Activated T-cell treated with anti-CD3 and anti-CD28 coated beads, Interleukin-2, amount 50 U/mL, for 4 hours (primary cell): ENCODE measurements at regions not wholly inside any gene's neighbourhood (a gene's known extent, or its start where the extent isn't known, plus 50 kb on each side); places are given as distances from the start of the nearest gene placed in this dataset.
A peak's percentile ranks its signal among the peaks of the same experiment; 100 is the strongest.

Experiments used
- ATAC-seq, 2 donors: fragments of 200-7000 bp; cut with Tn5 transposase; one replicate each; pipeline ENCODE4 v1.10.0; 2021
- DNase-seq: peaks from one replicate; pipeline ENCODE4 v3.0.0-alpha.2; 2020
- H3K27me3 Mint-ChIP-seq: one replicate; pipeline ENCODE4 v1.8.0; 2021; ENCODE audit warnings: low read depth, mixed read lengths
- H3K36me3 Mint-ChIP-seq: one replicate; pipeline ENCODE4 v1.8.0; 2022; ENCODE audit warnings: mixed read lengths; ENCODE audit not compliant: insufficient read depth
- H3K4me1 Mint-ChIP-seq: one replicate; pipeline ENCODE4 v1.8.0; 2021; ENCODE audit warnings: low read depth, mixed read lengths
- H3K4me3 Mint-ChIP-seq: one replicate; pipeline ENCODE4 v1.8.0; 2021; ENCODE audit warnings: mild to moderate bottlenecking, moderate library complexity, mixed read lengths
- H3K9me3 Mint-ChIP-seq: one replicate; pipeline ENCODE4 v1.8.0; 2021; ENCODE audit warnings: mixed read lengths

DNA sequence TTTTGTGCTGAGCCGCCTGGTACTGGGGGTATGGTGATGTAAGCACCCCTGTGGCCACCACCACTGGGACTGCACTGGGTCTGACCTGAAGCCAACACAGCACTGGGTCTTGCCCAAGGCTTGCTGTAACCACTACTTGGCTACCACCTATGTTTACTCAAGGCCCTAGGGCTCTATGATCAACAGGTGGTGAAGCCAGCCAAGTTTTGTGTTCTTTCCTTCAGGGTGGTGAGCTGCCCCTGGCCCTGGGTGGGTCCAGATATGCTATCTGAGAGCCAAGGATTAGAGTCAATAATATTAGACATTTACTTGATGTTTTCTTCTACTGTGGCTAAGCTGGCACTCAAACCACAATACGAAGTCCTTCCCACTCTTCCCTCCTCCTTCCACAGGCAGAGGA lies 55.1 kb upstream of the PAGE4 start:
- H3K36me3 Mint-ChIP-seq, result no peaks in the 10 kb centered on the region
- peaks cover 19% of the 10 kb centered on the region for H3K27me3 Mint-ChIP-seq
- no peaks in the 10 kb centered on the region for H3K9me3 Mint-ChIP-seq
- DNase-seq, result no peak
- no peak for ATAC-seq
- H3K4me1 Mint-ChIP-seq, result no peaks in the 10 kb centered on the region
- H3K4me3 Mint-ChIP-seq, result no peak overlapping the region

DNA sequence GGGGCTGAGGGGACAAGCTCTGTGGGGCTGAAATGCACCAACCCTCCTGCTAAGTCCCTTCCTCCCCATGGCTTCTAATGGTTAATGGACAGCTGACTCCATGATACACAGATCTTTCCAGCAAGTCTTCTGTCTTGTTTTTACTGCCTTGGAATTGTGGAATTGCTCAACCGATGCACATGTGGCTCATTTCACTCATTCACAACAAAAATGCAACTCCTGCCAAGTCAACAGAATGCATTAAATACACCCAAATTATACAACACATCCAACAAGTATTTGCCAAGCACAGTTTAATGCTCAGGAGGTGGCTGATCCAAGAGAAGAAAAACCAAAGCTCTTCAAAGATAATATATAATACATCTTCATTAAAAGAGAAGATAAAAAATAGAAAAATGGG lies 61.9 kb upstream of the PAGE4 start:
- ATAC-seq, result no peak
- H3K4me3 Mint-ChIP-seq, result no peak overlapping the region
- no peaks in the 10 kb centered on the region for H3K9me3 Mint-ChIP-seq
- no peak for DNase-seq
- H3K27me3 Mint-ChIP-seq, result peaks cover 5% of the 10 kb centered on the region
- no peaks in the 10 kb centered on the region for H3K4me1 Mint-ChIP-seq
- no peaks in the 10 kb centered on the region for H3K36me3 Mint-ChIP-seq

DNA sequence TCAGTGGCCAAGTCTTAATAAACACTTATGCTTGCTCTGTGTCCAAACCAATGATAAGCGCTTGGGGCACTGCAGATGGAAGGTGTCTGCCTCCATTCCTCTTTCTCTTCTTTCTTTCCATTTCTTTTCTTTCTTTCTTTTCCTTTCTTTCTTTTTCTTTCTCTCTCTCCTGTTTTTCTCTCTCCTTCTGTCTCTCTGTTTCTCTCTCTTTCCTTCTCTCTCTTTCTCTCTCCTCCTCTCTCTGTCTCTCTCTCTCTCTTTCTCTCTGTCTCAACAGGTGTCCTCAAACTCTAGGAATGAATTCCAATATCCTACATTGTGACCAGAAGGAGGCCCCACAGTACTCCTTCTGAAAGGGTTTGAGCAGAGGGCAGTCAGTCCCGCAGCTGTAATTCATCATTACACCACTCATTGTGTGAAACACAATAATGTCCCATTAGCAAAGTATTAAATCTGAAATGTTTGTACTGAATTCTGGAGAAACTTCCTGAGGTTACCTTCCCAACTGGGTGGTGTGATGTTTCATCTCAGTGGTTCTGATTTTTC lies 66.5 kb upstream of the PAGE1 start:
- DNase-seq, result no peak
- H3K9me3 Mint-ChIP-seq, result no peaks in the 10 kb centered on the region
- H3K36me3 Mint-ChIP-seq, result no peaks in the 10 kb centered on the region
- H3K4me3 Mint-ChIP-seq, result no peak overlapping the region
- H3K4me1 Mint-ChIP-seq, result no peaks in the 10 kb centered on the region
- no peak for ATAC-seq
- H3K27me3 Mint-ChIP-seq, result peaks cover 6% of the 10 kb centered on the region

DNA sequence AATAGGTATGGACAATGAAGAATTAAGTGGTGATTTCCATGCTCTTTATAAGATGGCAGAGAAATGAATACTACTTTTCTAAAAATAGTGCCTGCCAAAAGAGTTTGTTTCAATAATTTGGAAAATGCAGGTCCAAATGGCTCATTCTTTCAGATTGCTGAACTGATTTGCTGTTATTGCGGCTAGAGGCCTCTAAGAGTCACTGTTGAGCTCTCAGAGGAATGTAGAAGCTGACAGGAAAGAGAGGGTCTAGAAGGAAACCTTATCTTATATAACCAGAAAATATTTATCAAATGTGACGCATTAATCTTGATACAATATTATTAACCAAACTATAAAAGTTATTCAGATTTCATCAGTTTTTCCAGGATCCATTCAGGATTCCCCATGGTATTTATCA lies 65.7 kb upstream of the PAGE1 start:
- H3K27me3 Mint-ChIP-seq, result peaks cover 6% of the 10 kb centered on the region
- ATAC-seq (no peak), DNase-seq (no peak)
- H3K4me3 Mint-ChIP-seq, result no peak overlapping the region
- no peaks in the 10 kb centered on the region for H3K9me3 Mint-ChIP-seq
- H3K36me3 Mint-ChIP-seq, result no peaks in the 10 kb centered on the region
- no peaks in the 10 kb centered on the region for H3K4me1 Mint-ChIP-seq

DNA sequence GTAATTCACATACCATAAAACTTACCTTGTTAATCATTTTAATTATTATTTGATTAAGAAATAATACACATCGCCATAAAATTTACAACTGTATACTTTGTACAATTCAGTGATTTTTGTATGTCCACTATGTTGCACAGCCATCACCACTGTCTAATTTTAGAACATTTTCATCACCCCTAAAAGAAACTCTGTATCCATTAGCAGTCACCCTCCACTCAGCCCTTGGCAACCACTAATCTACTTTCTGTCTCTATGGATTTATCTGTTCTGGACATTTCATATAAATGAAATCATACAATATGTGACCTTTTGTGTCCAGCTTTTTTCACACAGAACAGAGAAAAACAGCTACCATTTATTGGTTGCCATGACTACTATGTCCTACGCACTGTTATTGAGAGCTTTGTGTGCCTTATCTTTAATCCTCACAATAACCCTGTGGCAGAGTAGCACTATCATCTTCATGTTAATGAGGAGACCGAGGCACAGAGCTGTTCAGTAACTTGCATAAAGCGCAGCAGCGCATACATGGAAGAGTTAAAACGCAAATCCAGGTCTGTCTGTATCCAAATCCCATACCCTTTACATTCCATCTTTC lies 64.6 kb upstream of the PAGE1 start:
- no peak overlapping the region for H3K4me3 Mint-ChIP-seq
- H3K9me3 Mint-ChIP-seq, result no peaks in the 10 kb centered on the region
- H3K27me3 Mint-ChIP-seq, result peaks cover 6% of the 10 kb centered on the region
- no peaks in the 10 kb centered on the region for H3K4me1 Mint-ChIP-seq
- no peaks in the 10 kb centered on the region for H3K36me3 Mint-ChIP-seq
- DNase-seq (no peak), ATAC-seq (no peak)

DNA sequence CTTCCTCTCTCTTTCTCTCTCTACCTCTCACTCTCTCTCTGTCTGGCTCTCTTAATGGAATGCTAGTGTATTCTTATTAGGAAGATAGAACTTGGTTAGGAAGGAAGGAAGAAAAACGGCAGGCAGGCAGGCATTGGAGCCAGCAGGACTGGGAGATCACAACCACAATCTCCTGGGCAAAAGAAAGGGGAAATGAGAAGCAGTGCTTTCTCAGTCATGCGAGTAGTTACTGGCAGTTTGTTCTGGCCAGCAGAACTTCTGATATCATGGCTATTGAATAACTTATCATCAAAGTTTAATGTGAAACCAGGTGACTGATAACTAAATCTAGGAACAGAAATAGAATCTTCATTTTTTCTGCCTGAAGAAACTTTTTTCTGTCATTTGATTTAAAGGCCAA lies 60.9 kb upstream of the PAGE1 start:
- no peak for ATAC-seq
- H3K4me3 Mint-ChIP-seq, result no peak overlapping the region
- peaks cover 3% of the 10 kb centered on the region for H3K27me3 Mint-ChIP-seq
- DNase-seq, result no peak
- no peaks in the 10 kb centered on the region for H3K4me1 Mint-ChIP-seq
- no peaks in the 10 kb centered on the region for H3K36me3 Mint-ChIP-seq
- no peaks in the 10 kb centered on the region for H3K9me3 Mint-ChIP-seq

DNA sequence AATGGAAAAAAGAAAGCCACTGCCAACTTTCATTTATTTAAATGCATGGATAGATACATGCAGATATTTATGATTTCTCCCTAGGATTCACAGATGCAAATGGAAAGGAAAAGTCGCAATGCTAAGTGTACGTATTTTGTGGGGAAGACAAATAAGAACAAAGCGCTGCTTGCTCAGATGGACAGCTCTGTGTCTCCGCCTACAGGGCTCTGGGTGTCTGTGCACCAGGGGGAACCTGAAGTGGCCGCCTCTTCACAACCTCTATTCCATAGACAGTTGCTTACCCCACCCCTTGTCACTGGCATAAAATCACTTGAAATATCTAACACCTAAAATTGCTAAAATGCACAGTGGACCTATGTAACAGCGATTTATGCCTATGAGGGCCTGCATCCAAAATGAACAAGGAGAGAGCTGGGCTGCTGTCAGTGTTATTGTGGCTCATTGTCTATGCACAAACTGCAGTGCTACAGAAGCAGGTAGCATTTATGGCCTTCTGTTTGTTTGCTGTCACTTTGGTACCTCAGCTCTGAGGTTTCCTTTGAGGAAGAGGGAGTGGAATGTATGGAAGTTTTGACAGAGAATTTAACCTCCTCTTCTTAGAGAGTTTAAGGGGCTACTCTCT lies 58.6 kb upstream of the PAGE1 start:
- no peak overlapping the region for H3K4me3 Mint-ChIP-seq
- no peaks in the 10 kb centered on the region for H3K9me3 Mint-ChIP-seq
- H3K27me3 Mint-ChIP-seq, result peaks cover 3% of the 10 kb centered on the region
- no peaks in the 10 kb centered on the region for H3K36me3 Mint-ChIP-seq
- H3K4me1 Mint-ChIP-seq, result no peaks in the 10 kb centered on the region
- ATAC-seq (peak; percentile 56 to 75), DNase-seq (peak; percentile 30)

DNA sequence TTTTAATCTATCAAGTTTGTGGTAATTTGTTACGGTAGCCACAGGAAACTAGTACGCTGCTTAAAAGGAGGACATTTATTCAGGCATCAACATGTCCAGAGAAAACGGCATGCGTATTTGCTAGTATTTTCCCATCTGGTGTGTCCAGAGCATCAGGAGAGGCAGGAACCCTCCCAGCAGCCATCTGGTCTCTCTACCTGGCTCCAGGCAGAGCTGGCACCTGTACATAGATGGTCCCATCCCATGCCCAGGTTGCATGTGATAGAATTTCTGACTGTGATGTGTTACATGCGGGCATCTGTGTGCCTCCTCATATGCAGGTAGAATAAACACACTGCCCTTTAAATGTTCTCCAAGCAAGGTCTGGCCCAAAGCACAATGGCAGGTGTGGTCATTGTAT lies 57.9 kb upstream of the PAGE1 start:
- H3K9me3 Mint-ChIP-seq, result no peaks in the 10 kb centered on the region
- H3K27me3 Mint-ChIP-seq, result no peaks in the 10 kb centered on the region
- no peak overlapping the region for H3K4me3 Mint-ChIP-seq
- DNase-seq, result no peak
- H3K4me1 Mint-ChIP-seq, result no peaks in the 10 kb centered on the region
- no peak for ATAC-seq
- no peaks in the 10 kb centered on the region for H3K36me3 Mint-ChIP-seq

DNA sequence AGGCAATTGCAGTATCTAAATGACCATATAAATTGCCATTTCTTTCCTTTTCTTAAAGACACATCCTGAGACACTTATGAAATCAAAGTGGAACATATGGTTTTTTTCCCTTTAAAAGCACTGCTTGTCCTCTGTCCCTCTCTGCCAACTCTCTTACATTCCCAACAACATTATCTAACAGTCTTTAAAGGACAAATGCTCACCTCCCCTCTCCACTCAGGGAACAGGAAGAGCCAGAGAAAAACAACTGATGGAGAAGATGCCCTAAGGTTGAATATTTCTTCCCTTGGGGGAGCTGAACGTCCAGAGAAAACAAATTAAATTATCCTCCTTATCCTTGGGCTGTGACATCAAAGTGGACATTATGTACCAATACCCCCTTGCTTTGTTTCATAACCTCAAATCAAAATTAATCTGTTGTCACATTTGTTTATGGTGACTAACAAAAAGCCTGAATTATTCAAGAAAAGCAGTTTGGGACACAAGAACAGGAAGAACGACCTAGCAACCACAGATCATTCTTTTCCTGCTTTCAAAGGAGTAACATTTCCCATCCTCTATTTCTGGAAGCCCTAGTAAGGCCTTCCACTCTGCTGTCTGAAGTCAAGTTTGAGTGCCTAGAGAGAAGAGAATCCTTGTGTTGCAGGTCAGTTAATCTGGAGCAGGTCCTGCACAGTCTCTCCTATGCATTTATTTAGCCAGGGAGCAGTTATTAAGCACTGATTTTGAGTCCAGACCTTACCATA lies 52.6 kb upstream of the PAGE1 start:
- Mint-ChIP-seq H3K9me3 (no peaks in the 10 kb centered on the region), H3K4me1 (no peaks in the 10 kb centered on the region), H3K27me3 (peaks cover 3% of the 10 kb centered on the region), H3K4me3 (no peak overlapping the region), H3K36me3 (no peaks in the 10 kb centered on the region)
- no peak for DNase-seq
- no peak for ATAC-seq

DNA sequence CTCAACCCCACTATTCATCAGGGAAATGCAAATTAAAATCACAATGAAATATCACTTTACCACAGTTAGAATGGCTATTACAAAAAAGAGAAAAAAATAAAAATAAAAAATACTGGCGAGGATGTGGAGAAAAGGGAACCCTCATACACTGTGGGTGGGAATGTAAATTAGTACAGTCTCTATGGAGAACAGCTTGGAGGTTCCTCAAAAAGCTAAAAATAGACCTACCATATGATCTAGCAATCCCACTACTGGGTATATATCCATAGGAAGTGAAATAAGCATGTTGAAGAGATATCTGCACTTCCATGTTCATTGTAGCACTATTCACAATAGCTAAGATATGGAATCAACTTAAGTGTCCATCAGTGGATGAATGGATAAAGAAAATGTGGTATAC lies 50.5 kb upstream of the PAGE1 start:
- no peak for ATAC-seq
- Mint-ChIP-seq H3K4me1 (no peaks in the 10 kb centered on the region), H3K36me3 (no peaks in the 10 kb centered on the region), H3K27me3 (peaks cover 10% of the 10 kb centered on the region), H3K4me3 (no peak overlapping the region), H3K9me3 (no peaks in the 10 kb centered on the region)
- DNase-seq, result no peak
